BE2C (cell line): ENCODE measurements at regions not wholly inside any gene's neighbourhood (a gene's known extent, or its start where the extent isn't known, plus 50 kb on each side); places are given as distances from the start of the nearest gene placed in this dataset.
A peak's percentile ranks its signal among the peaks of the same experiment; 100 is the strongest.

Source experiments
- DNase-seq: peaks from one replicate; pipeline ENCODE4 v3.0.0-alpha.2; 2020
- H3K27me3 ChIP-seq: fragments of 250-450 bp; sonication (Bioruptor Pico); 2 replicates; pipeline ENCODE4 v1.5.1; 2020; ENCODE audit warnings: mild to moderate bottlenecking
- H3K36me3 ChIP-seq: fragments of 250-450 bp; sonication (Bioruptor Pico); 2 replicates; pipeline ENCODE4 v1.5.1; 2020; ENCODE audit warnings: mild to moderate bottlenecking
- H3K4me1 ChIP-seq: fragments of 250-450 bp; sonication (Bioruptor Pico); 2 replicates; pipeline ENCODE4 v1.5.1; 2020
- H3K4me3 ChIP-seq: 2 replicates; pipeline ENCODE4 v1.5.1; 2011; ENCODE audit warnings: low read depth, low read length
- H3K9me3 ChIP-seq: fragments of 250-450 bp; sonication (Bioruptor Pico); 2 replicates; pipeline ENCODE4 v1.5.1; 2020
- CTCF ChIP-seq: IDR thresholded peaks from 2 replicates; pipeline ENCODE4 v1.5.1; 2012; ENCODE audit warnings: mild to moderate bottlenecking, low read depth, low read length

GRCh38 chr3:137477614-137478013 is 286.5 kb upstream of the SOX14 start:
- no peaks in the 10 kb centered on the region for H3K4me1 ChIP-seq
- H3K27me3 ChIP-seq = no peaks in the 10 kb centered on the region; the same call in 1 of the 2 replicates
- no peaks in the 10 kb centered on the region for H3K36me3 ChIP-seq
- DNase-seq = no peak
- no peaks in the 10 kb centered on the region for H3K9me3 ChIP-seq
- H3K4me3 ChIP-seq = no peak overlapping the region
- TF ChIP-seq CTCF = no peak

- H3K4me3 ChIP-seq = peak overlapping the region; percentile 41
- no peak for TF ChIP-seq CTCF
- DNase-seq = peak; percentile 8
These were observed 254.6 kb upstream of the SOX14 start for GRCh38 chr3:137509354-137510045.

GRCh38 chr3:137511655-137512054 is 252.5 kb upstream of the SOX14 start:
- no peak for TF ChIP-seq CTCF
- Histone ChIP-seq H3K36me3 (no peaks in the 10 kb centered on the region), H3K9me3 (no peaks in the 10 kb centered on the region), H3K4me3 (no peak overlapping the region), H3K27me3 (no peaks in the 10 kb centered on the region), H3K4me1 (no peaks in the 10 kb centered on the region)
- DNase-seq = no peak

More at GRCh38 chr3:137509354-137510045, 254.6 kb upstream of the SOX14 start:
- Histone ChIP-seq H3K36me3 (no peaks in the 10 kb centered on the region), H3K9me3 (no peaks in the 10 kb centered on the region), H3K4me1 (no peaks in the 10 kb centered on the region), H3K27me3 (no peaks in the 10 kb centered on the region)

- Histone ChIP-seq H3K4me3 (no peak overlapping the region), H3K27me3 (no peaks in the 10 kb centered on the region), H3K36me3 (no peaks in the 10 kb centered on the region), H3K9me3 (no peaks in the 10 kb centered on the region), H3K4me1 (no peaks in the 10 kb centered on the region)
- DNase-seq = no peak
- TF ChIP-seq CTCF = peak; percentile 27; the same call in 1 of the 2 replicates
These were observed 249.3 kb upstream of the SOX14 start for GRCh38 chr3:137514853-137515252.

- no peak for DNase-seq
- Histone ChIP-seq H3K9me3 (no peaks in the 10 kb centered on the region), H3K36me3 (no peaks in the 10 kb centered on the region), H3K27me3 (no peaks in the 10 kb centered on the region), H3K4me3 (no peak overlapping the region), H3K4me1 (no peaks in the 10 kb centered on the region)
- no peak for TF ChIP-seq CTCF
These were observed 244.5 kb upstream of the SOX14 start for GRCh38 chr3:137519602-137520001.

- DNase-seq = no peak
- Histone ChIP-seq H3K27me3 (no peaks in the 10 kb centered on the region), H3K36me3 (no peaks in the 10 kb centered on the region), H3K4me1 (no peaks in the 10 kb centered on the region), H3K9me3 (no peaks in the 10 kb centered on the region), H3K4me3 (no peak overlapping the region)
- no peak for TF ChIP-seq CTCF
These were observed 239.4 kb upstream of the SOX14 start for GRCh38 chr3:137524751-137525150.
